Stimulated activated CD8-positive, alpha-beta memory T cell treated with anti-CD3 and anti-CD28 coated beads, Interleukin-7, amount 100 ng/mL, for 48 hours (primary cell): ENCODE measurements at regions not wholly inside any gene's neighbourhood (a gene's known extent, or its start where the extent isn't known, plus 50 kb on each side); places are given as distances from the start of the nearest gene placed in this dataset.

Experiments
- DNase-seq, 2 donors: peaks; one replicate each; pipeline ENCODE4 v3.0.0-alpha.2; 2020; ENCODE audit warnings: low read depth in 1 of 2; ENCODE audit errors: extremely low read depth in 1 of 2

GRCh38 chr1:172753964-172754363 lies 95.1 kb downstream of the FASLG start:
- DNase-seq, result no peak

GRCh38 chr1:172754609-172755008 lies 95.7 kb downstream of the FASLG start:
- no peak for DNase-seq

- no peak for DNase-seq
Observed at GRCh38 chr1:172755099-172755498, 96.2 kb downstream of the FASLG start.

- no peak for DNase-seq
Observed at GRCh38 chr1:172756024-172756423, 97.1 kb downstream of the FASLG start.

GRCh38 chr1:172758259-172758658 lies 99.4 kb downstream of the FASLG start:
- DNase-seq, result no peak

GRCh38 chr1:172760121-172760520 lies 101.2 kb downstream of the FASLG start:
- no peak for DNase-seq

- no peak for DNase-seq
Observed at GRCh38 chr1:172761581-172762486, 102.9 kb downstream of the FASLG start.

- no peak for DNase-seq
Observed at GRCh38 chr1:172763057-172763456, 104.2 kb downstream of the FASLG start.

GRCh38 chr1:172764378-172764777 lies 105.5 kb downstream of the FASLG start:
- no peak for DNase-seq

GRCh38 chr1:172766462-172766861 lies 107.6 kb downstream of the FASLG start:
- no peak for DNase-seq

GRCh38 chr1:172770071-172770470 lies 111.2 kb downstream of the FASLG start:
- no peak for DNase-seq

GRCh38 chr1:172774561-172774960 lies 115.7 kb downstream of the FASLG start:
- no peak for DNase-seq

- DNase-seq, result no peak
Observed at GRCh38 chr1:172775606-172776005, 116.7 kb downstream of the FASLG start.

- no peak for DNase-seq
Observed at GRCh38 chr1:172776071-172776470, 117.2 kb downstream of the FASLG start.

- no peak for DNase-seq
Observed at GRCh38 chr1:172777767-172778166, 118.9 kb downstream of the FASLG start.

GRCh38 chr1:172778456-172779455 lies 119.9 kb downstream of the FASLG start:
- no peak for DNase-seq

- no peak for DNase-seq
Observed at GRCh38 chr1:172779491-172779890, 120.6 kb downstream of the FASLG start.

GRCh38 chr1:172781513-172782140 lies 122.7 kb downstream of the FASLG start:
- no peak for DNase-seq

GRCh38 chr1:172789840-172790239 lies 130.9 kb downstream of the FASLG start:
- DNase-seq, result no peak

GRCh38 chr1:172790245-172790644 lies 131.3 kb downstream of the FASLG start:
- no peak for DNase-seq

- no peak for DNase-seq
Observed at GRCh38 chr1:172793823-172794222, 134.9 kb downstream of the FASLG start.
